Caki2 (cell line): ENCODE measurements at regions not wholly inside any gene's neighbourhood (a gene's known extent, or its start where the extent isn't known, plus 50 kb on each side); places are given as distances from the start of the nearest gene placed in this dataset.
"Not testable (repeated sequence)": the region's sequence is repeated elsewhere in the genome, so short reads cannot be mapped to it uniquely, and the experiment has no call there.

Source experiments
- DNase-seq: peaks from one replicate; pipeline ENCODE4 v3.0.0-alpha.2; 2015; ENCODE audit warnings: low read depth
- in situ Hi-C: cut with HindIII; loops from 2 replicates; pipeline ENCODE4 v1.10.0; 2016; ENCODE audit warnings: low sequenced_read_pairs, low pct_unique_long_range_greater_than_20kb, mixed read lengths

- in situ Hi-C loops = no loop called here
- no peak for DNase-seq
Observed at GRCh38 chr22:25281675-25282345, 62.4 kb downstream of the CRYBB2 start.

- no peak for DNase-seq
- in situ Hi-C loops = no loop called here
Observed at GRCh38 chr22:25282346-25282670, 62.9 kb downstream of the CRYBB2 start.

- DNase-seq = no peak
- in situ Hi-C loops = no loop called here
Observed at GRCh38 chr22:25282671-25283561, 63.5 kb downstream of the CRYBB2 start.

GRCh38 chr22:25288481-25288880 is 69.0 kb downstream of the CRYBB2 start:
- DNase-seq, in situ Hi-C loops: not testable (repeated sequence)

GRCh38 chr22:25301912-25302311 is 82.5 kb downstream of the CRYBB2 start:
- DNase-seq, in situ Hi-C loops: not testable (repeated sequence)

- in situ Hi-C loops, DNase-seq: not testable (repeated sequence)
Observed at GRCh38 chr22:25309586-25309985, 90.1 kb downstream of the CRYBB2 start.

- DNase-seq, in situ Hi-C loops: not testable (repeated sequence)
Observed at GRCh38 chr22:25311924-25312323, 92.5 kb downstream of the CRYBB2 start.

- in situ Hi-C loops = no loop called here
- no peak for DNase-seq
Observed at GRCh38 chr22:25318081-25318823, 98.8 kb downstream of the CRYBB2 start.

- in situ Hi-C loops = no loop called here
- no peak for DNase-seq
Observed at GRCh38 chr22:25327018-25327755, 107.7 kb downstream of the CRYBB2 start.

- in situ Hi-C loops = no loop called here
Observed at GRCh38 chr22:25331050-25331449, 111.6 kb downstream of the CRYBB2 start.

GRCh38 chr22:25331911-25332310 is 112.5 kb downstream of the CRYBB2 start:
- in situ Hi-C loops, DNase-seq: not testable (repeated sequence)

More at GRCh38 chr22:25331050-25331449, 111.6 kb downstream of the CRYBB2 start:
- DNase-seq = no peak

- in situ Hi-C loops = no loop called here
- no peak for DNase-seq
Observed at GRCh38 chr22:25332386-25332785, 112.9 kb downstream of the CRYBB2 start.

- in situ Hi-C loops = no loop called here
- no peak for DNase-seq
Observed at GRCh38 chr22:25334162-25334490, 114.7 kb downstream of the CRYBB2 start.

GRCh38 chr22:25334631-25335030 is 115.2 kb downstream of the CRYBB2 start:
- DNase-seq, in situ Hi-C loops: not testable (repeated sequence)

- DNase-seq, in situ Hi-C loops: not testable (repeated sequence)
Observed at GRCh38 chr22:25335276-25335675, 115.8 kb downstream of the CRYBB2 start.

- DNase-seq, in situ Hi-C loops: not testable (repeated sequence)
Observed at GRCh38 chr22:25340536-25340935, 121.1 kb downstream of the CRYBB2 start.

- in situ Hi-C loops = not testable (repeated sequence)
Observed at GRCh38 chr22:25344366-25344765, 124.9 kb downstream of the CRYBB2 start.

More at GRCh38 chr22:25344366-25344765, 124.9 kb downstream of the CRYBB2 start:
- not testable (repeated sequence) for DNase-seq
